Endodermal cell (in vitro differentiated cells): ENCODE measurements at regions not wholly inside any gene's neighbourhood (a gene's known extent, or its start where the extent isn't known, plus 50 kb on each side); places are given as distances from the start of the nearest gene placed in this dataset.

ENCODE experiments used
- DNase-seq: peaks from one replicate; pipeline ENCODE4 v3.0.0-alpha.2; 2017
- H3K27ac ChIP-seq: 2 replicates; pipeline ENCODE4 v1.5.1; 2013; ENCODE audit warnings: mild to moderate bottlenecking, low read depth, low read length, moderate library complexity
- H3K27me3 ChIP-seq: 2 replicates; pipeline ENCODE4 v1.6.1; 2013; ENCODE audit warnings: mild to moderate bottlenecking, low read length, moderate library complexity; ENCODE audit not compliant: insufficient read depth, control insufficient read depth, poor library complexity, severe bottlenecking
- H3K36me3 ChIP-seq: 2 replicates; pipeline ENCODE4 v1.7.0; 2013; ENCODE audit warnings: mild to moderate bottlenecking, low read length, moderate library complexity; ENCODE audit not compliant: control insufficient read depth, insufficient read depth
- H3K4me1 ChIP-seq: one replicate; pipeline ENCODE4 v1.7.0; 2013; ENCODE audit warnings: low read length; ENCODE audit not compliant: control insufficient read depth, insufficient read depth
- H3K4me3 ChIP-seq: 2 replicates; pipeline ENCODE4 v1.5.1; 2013; ENCODE audit warnings: mild to moderate bottlenecking, low read length, moderate library complexity
- H3K9ac ChIP-seq: 2 replicates; pipeline ENCODE4 v1.6.1; 2013; ENCODE audit warnings: mild to moderate bottlenecking, low read length, moderate library complexity; ENCODE audit not compliant: poor library complexity, severe bottlenecking; ENCODE audit errors: extremely low read depth
- H3K9me3 ChIP-seq: 2 replicates; pipeline ENCODE4 v1.6.1; 2013; ENCODE audit warnings: mild to moderate bottlenecking, low read length, moderate library complexity; ENCODE audit not compliant: control insufficient read depth
- H3K27ac Mint-ChIP-seq: 2 replicates; pipeline ENCODE4 v1.8.0; 2020; ENCODE audit warnings: mixed read lengths
- H3K27me3 Mint-ChIP-seq: 2 replicates; pipeline ENCODE4 v1.8.0; 2021; ENCODE audit warnings: mild to moderate bottlenecking, mixed read lengths; ENCODE audit not compliant: insufficient read depth
- H3K36me3 Mint-ChIP-seq: 2 replicates; pipeline ENCODE4 v1.8.0; 2020; ENCODE audit warnings: low read depth, mixed read lengths
- H3K4me1 Mint-ChIP-seq: 2 replicates; pipeline ENCODE4 v1.8.0; 2020; ENCODE audit warnings: mixed read lengths
- H3K4me3 Mint-ChIP-seq: 2 replicates; pipeline ENCODE4 v1.8.0; 2020; ENCODE audit warnings: mild to moderate bottlenecking, moderate library complexity, mixed read lengths
- H3K9me3 Mint-ChIP-seq: 2 replicates; pipeline ENCODE4 v1.8.0; 2020; ENCODE audit warnings: mild to moderate bottlenecking, mixed read lengths
- WGBS, 2 experiments: methylation state at CpG; one replicate each; pipeline versions ENCODE4 v1.1.5 to v1.1.7; 2013; ENCODE audit warnings: missing lambda C conversion rate in 2 of 2, mixed read lengths in 1 of 2; ENCODE audit not compliant: insufficient coverage in 1 of 2, insufficient read length in 1 of 2; 5-methylcytosine and 5-hydroxymethylcytosine counted together
- TF ChIP-seq, protein P1 (sequence below): fragments of 200-600 bp; sonication (generic); conservative IDR thresholded peaks from 2 replicates; pipeline ENCODE4 v1.5.0; 2021; ENCODE audit warnings: antibody characterized with exemption, mild to moderate bottlenecking

DNA sequence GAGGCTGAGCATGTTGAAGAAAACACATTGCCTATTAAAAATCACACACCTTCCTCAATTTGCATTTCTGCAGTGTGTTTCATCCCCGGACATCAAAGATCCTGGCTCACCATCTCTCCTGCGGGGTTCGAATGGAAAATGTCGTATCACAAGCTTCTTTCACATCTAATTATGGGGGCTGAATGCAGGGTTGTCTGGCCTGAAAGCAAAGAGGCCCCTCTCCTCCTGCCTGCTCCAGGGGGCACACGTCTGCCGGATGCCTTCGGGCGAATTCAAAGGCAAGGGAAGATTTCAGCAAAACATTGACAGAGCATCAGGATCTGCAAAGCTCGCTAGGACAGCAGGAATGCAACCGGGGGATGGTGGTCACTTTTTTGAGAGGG lies 1447.7 kb downstream of the TBC1D22A start:
- Mint-ChIP-seq H3K4me1 (peaks cover 6% of the 10 kb centered on the region), H3K9me3 (peaks cover 2% of the 10 kb centered on the region)
- 55 to 83% methylated on average over 8 to 10 of the region's 10 CpGs for WGBS, 2 experiments

GRCh38 chr22:48209473-48210197 lies 1447.2 kb downstream of the TBC1D22A start:
- H3K36me3 ChIP-seq = no peaks in the 10 kb centered on the region
- Mint-ChIP-seq H3K27ac (no peak overlapping the region), H3K9me3 (peaks cover 2% of the 10 kb centered on the region), H3K4me1 (peaks cover 8% of the 10 kb centered on the region), H3K36me3 (no peaks in the 10 kb centered on the region), H3K4me3 (no peak overlapping the region), H3K27me3 (peaks cover 4% of the 10 kb centered on the region)
- no peak overlapping the region for H3K4me3 ChIP-seq
- no peak overlapping the region for H3K27ac ChIP-seq
- no peaks in the 10 kb centered on the region for H3K27me3 ChIP-seq
- DNase-seq = no peak
- TF ChIP-seq, protein P1, sequence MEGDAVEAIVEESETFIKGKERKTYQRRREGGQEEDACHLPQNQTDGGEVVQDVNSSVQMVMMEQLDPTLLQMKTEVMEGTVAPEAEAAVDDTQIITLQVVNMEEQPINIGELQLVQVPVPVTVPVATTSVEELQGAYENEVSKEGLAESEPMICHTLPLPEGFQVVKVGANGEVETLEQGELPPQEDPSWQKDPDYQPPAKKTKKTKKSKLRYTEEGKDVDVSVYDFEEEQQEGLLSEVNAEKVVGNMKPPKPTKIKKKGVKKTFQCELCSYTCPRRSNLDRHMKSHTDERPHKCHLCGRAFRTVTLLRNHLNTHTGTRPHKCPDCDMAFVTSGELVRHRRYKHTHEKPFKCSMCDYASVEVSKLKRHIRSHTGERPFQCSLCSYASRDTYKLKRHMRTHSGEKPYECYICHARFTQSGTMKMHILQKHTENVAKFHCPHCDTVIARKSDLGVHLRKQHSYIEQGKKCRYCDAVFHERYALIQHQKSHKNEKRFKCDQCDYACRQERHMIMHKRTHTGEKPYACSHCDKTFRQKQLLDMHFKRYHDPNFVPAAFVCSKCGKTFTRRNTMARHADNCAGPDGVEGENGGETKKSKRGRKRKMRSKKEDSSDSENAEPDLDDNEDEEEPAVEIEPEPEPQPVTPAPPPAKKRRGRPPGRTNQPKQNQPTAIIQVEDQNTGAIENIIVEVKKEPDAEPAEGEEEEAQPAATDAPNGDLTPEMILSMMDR = no peak
- no peak overlapping the region for H3K9ac ChIP-seq
- WGBS, 2 experiments = 94% methylated on average over 15 to 26 of the region's 26 CpGs
- no peaks in the 10 kb centered on the region for H3K4me1 ChIP-seq
- no peaks in the 10 kb centered on the region for H3K9me3 ChIP-seq

More for the DNA sequence above, 1447.7 kb downstream of the TBC1D22A start:
- H3K27ac ChIP-seq = no peak overlapping the region
- no peak overlapping the region for H3K4me3 Mint-ChIP-seq
- H3K36me3 Mint-ChIP-seq = no peaks in the 10 kb centered on the region
- H3K9me3 ChIP-seq = no peaks in the 10 kb centered on the region
- no peaks in the 10 kb centered on the region for H3K36me3 ChIP-seq
- no peak overlapping the region for H3K27ac Mint-ChIP-seq
- no peaks in the 10 kb centered on the region for H3K27me3 ChIP-seq
- TF ChIP-seq, protein P1 = peak; percentile 14
- DNase-seq = no peak
- no peaks in the 10 kb centered on the region for H3K4me1 ChIP-seq
- no peak overlapping the region for H3K4me3 ChIP-seq
- H3K27me3 Mint-ChIP-seq = peaks cover 4% of the 10 kb centered on the region
- H3K9ac ChIP-seq = no peak overlapping the region

DNA sequence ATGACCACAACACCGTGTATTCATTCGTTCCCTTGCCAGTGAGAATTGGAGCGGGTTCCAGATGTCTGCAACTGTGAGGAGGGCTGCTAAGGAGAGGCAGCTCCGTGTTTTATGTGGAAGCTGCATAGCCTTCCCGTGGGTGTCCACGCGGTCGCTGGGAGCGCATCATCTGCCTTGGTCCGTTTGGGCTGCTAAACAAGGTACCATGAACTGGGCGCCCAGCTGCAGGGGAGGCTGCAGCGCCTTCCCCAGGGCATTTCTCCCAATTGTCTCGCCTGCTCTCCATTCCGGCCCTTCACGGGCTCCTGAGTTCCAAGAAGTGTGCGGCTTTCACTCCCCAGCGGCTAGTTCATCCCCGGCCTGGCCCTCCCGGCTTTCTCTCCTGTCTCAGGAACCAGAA lies 1446.4 kb downstream of the TBC1D22A start:
- 93 to 99% methylated on average over 10 to 19 of the region's 19 CpGs for WGBS, 2 experiments
- Histone ChIP-seq H3K4me1 (no peaks in the 10 kb centered on the region), H3K9me3 (no peaks in the 10 kb centered on the region), H3K27ac (no peak overlapping the region), H3K9ac (no peak overlapping the region), H3K36me3 (no peaks in the 10 kb centered on the region), H3K4me3 (no peak overlapping the region), H3K27me3 (no peaks in the 10 kb centered on the region)
- peaks cover 4% of the 10 kb centered on the region for H3K27me3 Mint-ChIP-seq
- H3K4me3 Mint-ChIP-seq = no peak overlapping the region
- peaks cover 8% of the 10 kb centered on the region for H3K4me1 Mint-ChIP-seq
- DNase-seq = no peak
- H3K36me3 Mint-ChIP-seq = no peaks in the 10 kb centered on the region
- H3K9me3 Mint-ChIP-seq = peaks cover 2% of the 10 kb centered on the region
- H3K27ac Mint-ChIP-seq = no peak overlapping the region
- TF ChIP-seq, protein P1 = no peak
